HG03159 (cell line): ENCODE measurements at regions not wholly inside any gene's neighbourhood (a gene's known extent, or its start where the extent isn't known, plus 50 kb on each side); places are given as distances from the start of the nearest gene placed in this dataset.

Source experiments
- ATAC-seq: cut with Tn5 transposase; IDR thresholded peaks from one replicate; pipeline ENCODE4 v1.9.1; 2021; ENCODE audit warnings: mild to moderate bottlenecking, moderate library complexity; ENCODE audit not compliant: unreplicated experiment

DNA sequence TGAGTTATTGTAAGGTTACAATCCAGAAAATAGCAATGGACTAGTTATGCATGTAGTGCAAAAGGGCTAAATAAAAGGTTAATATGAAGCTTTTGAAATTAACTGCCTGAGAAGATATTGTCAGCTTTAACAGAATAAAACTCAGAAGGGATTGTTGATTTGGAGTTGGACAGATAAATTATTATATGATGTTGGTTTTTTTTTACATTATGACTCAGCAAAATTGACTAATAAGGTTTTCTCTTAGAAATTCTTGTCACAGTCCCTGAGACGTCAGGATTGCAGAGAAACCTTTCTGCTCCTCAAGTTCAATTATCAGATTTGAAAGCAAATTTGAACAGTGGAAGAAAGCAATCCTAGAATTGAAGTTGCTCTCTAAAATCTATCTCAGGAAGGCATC lies 946.9 kb downstream of the CBLN2 start:
- ATAC-seq, result no peak

- no peak for ATAC-seq
Observed at GRCh38 chr18:71583252-71583651, 960.9 kb downstream of the CBLN2 start.

DNA sequence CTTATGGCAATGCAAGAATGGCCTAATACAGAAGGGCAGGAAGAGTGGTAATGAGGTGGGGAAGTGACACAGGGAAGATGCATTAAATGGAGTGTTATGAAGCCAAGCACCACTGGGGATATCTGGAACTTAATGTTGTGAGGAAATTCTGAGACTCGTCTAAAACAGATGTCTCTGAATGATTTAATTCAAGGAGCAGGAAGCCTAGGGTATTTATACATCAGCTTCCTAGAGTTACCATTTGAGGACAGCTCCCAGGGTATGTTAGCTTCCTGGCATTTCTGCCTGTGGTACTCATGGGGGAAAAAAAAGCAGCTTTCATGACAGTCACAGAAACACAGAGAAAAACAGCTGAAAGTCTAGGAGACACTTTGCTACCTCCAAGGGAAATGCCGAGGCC lies 989.5 kb downstream of the CBLN2 start:
- no peak for ATAC-seq

GRCh38 chr18:71541643-71542042 lies 1002.5 kb downstream of the CBLN2 start:
- ATAC-seq, result no peak

DNA sequence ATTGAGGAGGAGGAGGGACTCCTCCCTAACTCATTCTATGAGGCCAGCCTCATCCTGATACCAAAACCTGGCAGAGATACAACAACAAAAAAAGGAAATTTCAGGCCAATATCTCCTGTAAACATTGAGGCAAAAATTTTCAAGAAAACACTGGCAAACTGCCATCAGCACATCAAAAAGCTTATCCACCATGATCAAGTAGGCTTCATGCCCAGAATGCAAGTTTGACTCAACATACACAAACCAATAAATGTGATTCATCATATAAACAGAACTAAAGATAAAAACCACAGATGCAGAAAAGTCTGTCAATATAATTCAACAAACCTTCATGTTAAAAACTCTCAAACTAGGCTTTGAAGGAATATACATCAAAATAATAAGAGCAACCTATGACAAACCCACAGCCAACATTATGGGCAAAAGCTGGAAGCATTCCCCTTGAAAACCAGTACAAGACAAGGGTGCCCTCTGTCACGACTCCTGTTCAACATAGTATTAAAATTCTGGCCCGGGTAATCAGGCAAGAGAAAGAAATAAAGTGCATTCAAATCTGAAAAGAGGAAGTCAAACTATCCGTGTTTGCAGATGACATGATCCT lies 1014.3 kb downstream of the CBLN2 start:
- ATAC-seq, result no peak

GRCh38 chr18:71523483-71524435 lies 1020.4 kb downstream of the CBLN2 start:
- ATAC-seq, result no peak

GRCh38 chr18:71505526-71505925 lies 1038.6 kb downstream of the CBLN2 start:
- no peak for ATAC-seq

GRCh38 chr18:71503222-71503621 lies 1040.9 kb downstream of the CBLN2 start:
- ATAC-seq, result no peak

DNA sequence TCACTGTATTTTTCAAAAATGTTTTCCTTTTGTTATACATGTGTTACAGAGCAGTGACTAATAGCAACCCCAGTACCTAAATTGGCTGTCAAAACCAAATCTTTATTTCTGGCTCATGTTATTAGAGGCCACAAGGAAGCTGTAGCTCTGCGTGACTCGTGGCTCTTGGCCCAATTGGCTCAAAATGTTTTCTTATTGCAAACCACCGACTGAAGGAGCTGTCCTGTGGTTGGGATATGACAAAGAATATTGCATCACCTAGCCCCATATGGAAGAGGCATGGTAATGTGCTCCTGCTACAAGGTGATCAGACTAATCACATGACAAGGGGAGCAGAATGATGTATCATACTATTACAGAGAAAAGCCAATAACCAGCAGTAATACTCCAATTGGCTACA lies 1058.5 kb downstream of the CBLN2 start:
- no peak for ATAC-seq

- no peak for ATAC-seq
Observed at GRCh38 chr18:71471963-71472725, 1072.0 kb downstream of the CBLN2 start.

GRCh38 chr18:71456206-71456605 lies 1087.9 kb downstream of the CBLN2 start:
- no peak for ATAC-seq

DNA sequence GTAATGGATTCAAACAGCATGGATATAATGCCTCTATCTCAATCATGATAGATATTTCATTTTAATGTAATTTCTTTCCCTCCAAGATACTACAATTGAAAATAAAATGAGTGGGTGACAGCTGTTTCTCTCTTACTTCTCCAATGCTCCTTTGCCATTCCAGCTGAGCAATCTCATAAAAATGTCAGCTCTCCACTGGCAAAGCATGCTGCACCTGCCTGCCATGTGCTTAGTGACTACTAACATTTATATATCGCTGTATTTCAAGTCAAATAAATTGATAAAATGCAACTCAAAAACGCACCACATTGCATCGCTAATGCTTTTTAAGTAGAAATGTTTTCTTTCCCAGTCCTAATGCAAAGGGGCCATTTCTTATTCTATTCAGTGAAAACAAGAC lies 1093.9 kb downstream of the CBLN2 start:
- ATAC-seq, result no peak

- no peak for ATAC-seq
Observed at GRCh38 chr18:71443706-71444480, 1100.2 kb downstream of the CBLN2 start.

- no peak for ATAC-seq
Observed at GRCh38 chr18:71442731-71443141, 1101.4 kb downstream of the CBLN2 start.

- ATAC-seq, result no peak
Observed at GRCh38 chr18:71441156-71441555, 1103.0 kb downstream of the CBLN2 start.

DNA sequence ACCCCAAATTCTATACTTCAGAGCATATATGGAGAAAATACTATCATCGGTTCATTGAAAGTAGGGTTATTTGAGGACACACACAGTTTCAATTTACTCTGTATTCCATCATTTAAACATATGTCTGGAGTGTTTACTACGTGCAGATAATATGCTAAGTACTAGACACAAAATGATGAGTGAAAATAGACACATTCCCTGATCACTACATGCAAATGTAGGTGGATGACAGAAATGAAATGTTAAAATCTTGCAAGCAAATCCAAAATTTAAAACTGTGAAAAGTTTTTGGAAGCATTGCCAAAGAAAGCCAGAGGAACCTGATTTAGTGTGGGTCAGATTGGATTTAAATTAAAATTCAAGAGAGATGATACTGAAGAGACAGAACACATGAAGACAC lies 1106.6 kb downstream of the CBLN2 start:
- ATAC-seq, result no peak

DNA sequence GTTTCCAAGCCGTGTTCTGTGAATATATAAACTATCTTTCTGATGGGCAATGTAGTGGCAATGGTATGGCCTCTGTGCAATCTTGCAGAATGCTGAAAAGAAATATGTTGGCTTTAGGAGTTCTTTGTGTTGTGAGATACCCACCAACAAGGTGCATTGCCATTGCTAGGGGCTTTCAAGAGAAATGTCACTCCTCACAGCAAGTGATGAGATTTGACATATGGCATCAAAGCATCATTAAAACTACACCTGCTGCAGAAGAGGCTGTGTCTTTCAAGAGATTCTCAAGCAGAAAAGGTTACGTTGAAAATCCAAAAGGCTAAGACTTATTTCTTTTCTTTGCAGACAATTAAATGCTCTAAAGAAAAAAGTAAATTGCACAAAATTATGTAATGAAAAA lies 1110.8 kb downstream of the CBLN2 start:
- no peak for ATAC-seq

GRCh38 chr18:71431689-71432088 lies 1112.5 kb downstream of the CBLN2 start:
- no peak for ATAC-seq

DNA sequence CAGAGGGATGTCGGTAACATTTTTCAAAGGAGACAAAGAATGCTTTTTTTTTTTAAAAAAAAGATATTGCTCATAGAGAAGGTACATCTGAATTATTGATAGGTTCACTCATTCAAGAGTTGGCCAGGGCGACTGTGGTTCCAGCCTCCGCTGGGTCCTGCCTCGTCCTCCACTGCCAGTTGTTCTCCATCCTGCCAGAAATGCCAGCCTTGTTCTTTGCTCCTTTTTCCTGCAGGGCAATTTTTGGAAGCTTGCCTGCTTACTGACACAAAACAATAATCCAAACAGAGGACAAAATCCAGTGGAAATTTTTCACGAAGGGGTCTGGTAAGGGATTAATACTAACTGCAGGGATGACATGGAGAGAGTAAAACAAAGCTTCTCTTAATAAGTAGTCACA lies 1113.0 kb downstream of the CBLN2 start:
- ATAC-seq, result no peak

DNA sequence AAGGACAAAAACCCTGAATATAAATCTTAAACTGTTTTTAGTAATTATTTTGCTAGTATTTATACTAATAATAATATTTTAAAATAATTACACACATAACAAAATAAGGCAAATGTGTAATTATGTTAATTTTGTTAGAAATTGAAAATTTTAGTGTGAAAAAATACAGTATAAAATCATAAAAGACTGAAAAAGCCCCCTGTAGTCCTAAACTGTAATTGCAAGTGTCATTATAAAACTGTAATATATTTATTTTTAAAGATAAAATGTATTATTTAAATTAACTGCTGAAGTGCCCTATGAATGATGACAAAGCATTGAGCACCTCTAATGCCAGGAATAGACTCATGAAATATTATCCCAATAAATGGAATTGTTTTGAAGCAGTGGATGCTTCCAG lies 1117.7 kb downstream of the CBLN2 start:
- ATAC-seq, result no peak
